SK-N-SH treated with all-trans-retinoic acid at 6 μM for 48 hours (cell line): ENCODE measurements at regions not wholly inside any gene's neighbourhood (a gene's known extent, or its start where the extent isn't known, plus 50 kb on each side); places are given as distances from the start of the nearest gene placed in this dataset.

Experiments used
- ATAC-seq: fragments of 200-7000 bp; cut with Tn5 transposase; 3 replicates; pipeline ENCODE4 v1.9.1; 2020; ENCODE audit warnings: mild to moderate bottlenecking, moderate library complexity
- ARNTL ChIP-seq: fragments of 450-650 bp; formaldehyde crosslinking; IDR thresholded peaks from 2 replicates; pipeline ENCODE4 v1.5.0; 2020; ENCODE audit warnings: low read depth, mild to moderate bottlenecking, moderate library complexity, borderline replicate concordance
- BACH2 ChIP-seq: fragments of 250-450 bp; sonication (Bioruptor Pico); IDR thresholded peaks from 2 replicates; pipeline ENCODE4 v1.9.0; 2021; ENCODE audit warnings: mild to moderate bottlenecking, borderline replicate concordance
- CSDC2 ChIP-seq: fragments of 250-450 bp; sonication (Bioruptor Pico); IDR thresholded peaks from 2 replicates; pipeline ENCODE4 v1.5.0; 2020; ENCODE audit warnings: mild to moderate bottlenecking, moderate library complexity
- ESRRG ChIP-seq: fragments of 250-450 bp; sonication (Bioruptor Pico); IDR thresholded peaks from 2 replicates; pipeline ENCODE4 v1.6.1; 2021; ENCODE audit warnings: mild to moderate bottlenecking
- GLIS3 ChIP-seq: fragments of 250-450 bp; sonication (Bioruptor Pico); IDR thresholded peaks from 2 replicates; pipeline ENCODE4 v1.5.0; 2020; ENCODE audit warnings: mild to moderate bottlenecking, moderate library complexity
- ISL1 ChIP-seq: fragments of 250-450 bp; sonication (Bioruptor Pico); IDR thresholded peaks from 2 replicates; pipeline ENCODE4 v2.1.2; 2022; ENCODE audit warnings: mild to moderate bottlenecking, moderate library complexity
- OSR1 ChIP-seq: fragments of 250-450 bp; sonication (Bioruptor Pico); IDR thresholded peaks from 2 replicates; pipeline ENCODE4 v1.8.0; 2022; ENCODE audit warnings: moderate library complexity, mild to moderate bottlenecking, inconsistent platforms
- PPARA ChIP-seq: fragments of 250-450 bp; sonication (Bioruptor Pico); IDR thresholded peaks from 2 replicates; pipeline ENCODE4 v1.5.0; 2020; ENCODE audit warnings: mild to moderate bottlenecking, borderline replicate concordance
- RARB ChIP-seq: fragments of 250-450 bp; sonication (Bioruptor Pico); IDR thresholded peaks from 2 replicates; pipeline ENCODE4 v1.8.0; 2021; ENCODE audit warnings: mild to moderate bottlenecking, moderate library complexity
- SNAI2 ChIP-seq: fragments of 250-450 bp; sonication (Bioruptor Pico); IDR thresholded peaks from 2 replicates; pipeline ENCODE4 v1.5.0; 2020; ENCODE audit warnings: mild to moderate bottlenecking, moderate library complexity
- TCF4 ChIP-seq: fragments of 250-450 bp; sonication (Bioruptor Pico); IDR thresholded peaks from 2 replicates; pipeline ENCODE4 v1.8.0; 2021; ENCODE audit warnings: mild to moderate bottlenecking, moderate library complexity, borderline replicate concordance
- TOX ChIP-seq: fragments of 250-450 bp; sonication (Bioruptor Pico); IDR thresholded peaks from 2 replicates; pipeline ENCODE4 v1.8.0; 2021; ENCODE audit warnings: mild to moderate bottlenecking, moderate library complexity, borderline replicate concordance
- ZC3H10 ChIP-seq: fragments of 250-450 bp; sonication (Bioruptor Pico); IDR thresholded peaks from 2 replicates; pipeline ENCODE4 v1.5.1; 2021; ENCODE audit warnings: mild to moderate bottlenecking, moderate library complexity
- ZFP3 ChIP-seq: fragments of 250-450 bp; sonication (Bioruptor Pico); IDR thresholded peaks from 2 replicates; pipeline ENCODE4 v1.5.0; 2020; ENCODE audit warnings: mild to moderate bottlenecking, moderate library complexity
- ZFP30 ChIP-seq: fragments of 450-650 bp; formaldehyde crosslinking; IDR thresholded peaks from 2 replicates; pipeline ENCODE4 v1.5.0; 2022; ENCODE audit warnings: mild to moderate bottlenecking, moderate library complexity
- ZNF565 ChIP-seq: fragments of 450-650 bp; formaldehyde crosslinking; conservative IDR thresholded peaks from 2 replicates; pipeline ENCODE4 v1.5.0; 2020; ENCODE audit warnings: low read depth, mild to moderate bottlenecking, moderate library complexity
- ZNF70 ChIP-seq: fragments of 450-650 bp; formaldehyde crosslinking; IDR thresholded peaks from 2 replicates; pipeline ENCODE4 v1.5.0; 2020; ENCODE audit warnings: mild to moderate bottlenecking, moderate library complexity
- ZNF8 ChIP-seq: fragments of 450-650 bp; formaldehyde crosslinking; IDR thresholded peaks from 2 replicates; pipeline ENCODE4 v1.5.0; 2020; ENCODE audit warnings: mild to moderate bottlenecking, moderate library complexity
- TF ChIP-seq, protein P1 (sequence below): fragments of 250-450 bp; sonication (Bioruptor Pico); IDR thresholded peaks from 2 replicates; pipeline ENCODE4 v1.5.1; 2020; ENCODE audit warnings: low read depth, mild to moderate bottlenecking, moderate library complexity
- TF ChIP-seq, protein P2 (sequence below): fragments of 250-450 bp; sonication (Bioruptor Pico); IDR thresholded peaks from 2 replicates; pipeline ENCODE4 v1.5.0; 2020; ENCODE audit warnings: mild to moderate bottlenecking, moderate library complexity
- TF ChIP-seq, protein P3 (sequence below): fragments of 250-450 bp; sonication (Bioruptor Pico); IDR thresholded peaks from 2 replicates; pipeline ENCODE4 v1.8.0; 2021; ENCODE audit warnings: low read depth, mild to moderate bottlenecking, moderate library complexity, borderline replicate concordance
- TF ChIP-seq, protein P4 (sequence below): fragments of 250-450 bp; sonication (Bioruptor Pico); IDR thresholded peaks from 2 replicates; pipeline ENCODE4 v1.5.1; 2021; ENCODE audit warnings: mild to moderate bottlenecking, moderate library complexity
- TF ChIP-seq, protein P5 (sequence below): fragments of 250-450 bp; sonication (Bioruptor Pico); IDR thresholded peaks from 2 replicates; pipeline ENCODE4 v1.8.0; 2020; ENCODE audit warnings: mild to moderate bottlenecking, moderate library complexity, borderline replicate concordance

DNA sequence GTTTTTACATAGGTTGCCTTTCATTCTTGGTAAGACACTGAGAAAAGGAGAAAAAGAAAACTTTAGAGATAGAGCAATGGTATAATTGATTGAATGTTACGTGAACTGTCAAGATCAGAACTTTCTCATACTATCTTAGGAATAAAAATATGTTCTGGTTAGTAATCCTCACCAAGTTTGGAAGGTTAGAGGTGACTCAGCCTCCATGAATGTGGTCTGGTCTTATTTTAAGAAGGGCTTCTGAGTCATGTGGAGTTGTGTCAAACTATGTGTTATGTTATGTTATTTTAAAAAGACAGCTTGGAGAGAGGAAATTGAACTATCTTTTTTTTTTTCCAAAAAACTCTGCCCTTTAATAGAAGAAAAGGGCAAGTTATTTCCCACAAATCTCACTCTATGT is 458.6 kb upstream of the KLF6 start:
- TF ChIP-seq, protein P1, sequence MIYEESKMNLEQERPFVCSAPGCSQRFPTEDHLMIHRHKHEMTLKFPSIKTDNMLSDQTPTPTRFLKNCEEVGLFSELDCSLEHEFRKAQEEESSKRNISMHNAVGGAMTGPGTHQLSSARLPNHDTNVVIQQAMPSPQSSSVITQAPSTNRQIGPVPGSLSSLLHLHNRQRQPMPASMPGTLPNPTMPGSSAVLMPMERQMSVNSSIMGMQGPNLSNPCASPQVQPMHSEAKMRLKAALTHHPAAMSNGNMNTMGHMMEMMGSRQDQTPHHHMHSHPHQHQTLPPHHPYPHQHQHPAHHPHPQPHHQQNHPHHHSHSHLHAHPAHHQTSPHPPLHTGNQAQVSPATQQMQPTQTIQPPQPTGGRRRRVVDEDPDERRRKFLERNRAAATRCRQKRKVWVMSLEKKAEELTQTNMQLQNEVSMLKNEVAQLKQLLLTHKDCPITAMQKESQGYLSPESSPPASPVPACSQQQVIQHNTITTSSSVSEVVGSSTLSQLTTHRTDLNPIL (CRISPR knock-in tag) = peak; percentile 59; the same call in 1 of the 2 replicates
- TF ChIP-seq TOX (CRISPR knock-in tag) (peak; percentile 36; the same call in 1 of the 2 replicates), ZC3H10 (CRISPR knock-in tag) (peak; percentile 73), ARNTL (no peak), SNAI2 (CRISPR knock-in tag) (no peak), ISL1 (peak; percentile 75)
- peak; percentile 68 for ATAC-seq

DNA sequence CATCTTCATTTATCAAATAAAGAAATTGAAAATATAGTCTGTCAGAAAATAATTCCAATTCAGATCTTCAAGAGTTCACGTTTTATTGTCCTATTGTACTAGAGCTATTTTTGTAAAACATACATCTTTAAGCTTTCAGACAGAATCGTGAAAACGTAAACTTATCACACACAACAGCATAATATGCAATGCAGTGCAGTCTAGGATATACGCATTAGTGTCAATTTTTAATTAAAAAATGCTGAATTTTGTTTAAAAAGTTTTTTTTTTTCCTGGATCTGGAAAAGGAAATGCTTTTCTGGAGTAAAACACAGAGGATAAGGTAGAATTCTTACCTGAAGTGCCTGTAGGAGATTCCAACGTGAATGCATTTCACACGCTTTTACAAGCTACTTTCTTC is 458.2 kb upstream of the KLF6 start:
- ATAC-seq = no peak
- TF ChIP-seq ZNF70 (CRISPR knock-in tag) (no peak), ESRRG (no peak), ARNTL (no peak), PPARA (CRISPR knock-in tag) (no peak)

DNA sequence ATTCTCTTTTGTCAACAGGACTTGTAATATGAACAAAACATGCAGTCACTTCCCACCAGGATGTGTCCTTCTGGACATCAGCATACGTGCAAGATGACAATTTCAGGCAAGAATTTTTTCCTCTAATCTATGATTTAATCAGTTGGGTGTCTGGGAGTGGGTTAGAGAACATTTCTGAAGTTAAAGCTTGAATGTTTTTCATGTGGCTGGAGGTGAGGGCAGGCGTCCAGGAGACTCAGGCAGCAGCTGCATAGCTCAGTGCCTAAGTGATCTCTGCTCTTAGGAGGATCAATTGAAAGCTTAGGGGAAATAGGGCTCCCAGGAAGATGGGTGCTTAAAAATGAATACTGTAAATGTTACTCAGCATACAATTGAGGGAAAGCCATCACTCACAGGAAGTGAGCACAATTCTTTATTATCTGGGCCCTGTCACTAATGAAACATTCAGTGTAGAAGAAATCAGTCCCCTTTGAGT is 457.6 kb upstream of the KLF6 start:
- peak; percentile 51 for ATAC-seq
- TF ChIP-seq ZC3H10 (CRISPR knock-in tag) (0 out of 2 replicates have a peak, but pooled peaks have one; percentile 14), TOX (CRISPR knock-in tag) (no peak), OSR1 (CRISPR knock-in tag) (no peak), TCF4 (CRISPR knock-in tag) (no peak), PPARA (CRISPR knock-in tag) (no peak), ZNF70 (CRISPR knock-in tag) (no peak), RARB (CRISPR knock-in tag) (0 out of 2 replicates have a peak, but pooled peaks have one; percentile 16), ESRRG (0 out of 2 replicates have a peak, but pooled peaks have one; percentile 1), ZFP30 (CRISPR knock-in tag) (no peak), ARNTL (no peak), ZNF8 (CRISPR knock-in tag) (no peak), SNAI2 (CRISPR knock-in tag) (no peak), ZNF565 (CRISPR knock-in tag) (no peak), ZFP3 (CRISPR knock-in tag) (no peak), BACH2 (CRISPR knock-in tag) (no peak), ISL1 (peak; percentile 50), CSDC2 (CRISPR knock-in tag) (peak; percentile 44; the same call in 1 of the 2 replicates), GLIS3 (CRISPR knock-in tag) (peak; percentile 60; the same call in 1 of the 2 replicates)
- TF ChIP-seq, protein P2, sequence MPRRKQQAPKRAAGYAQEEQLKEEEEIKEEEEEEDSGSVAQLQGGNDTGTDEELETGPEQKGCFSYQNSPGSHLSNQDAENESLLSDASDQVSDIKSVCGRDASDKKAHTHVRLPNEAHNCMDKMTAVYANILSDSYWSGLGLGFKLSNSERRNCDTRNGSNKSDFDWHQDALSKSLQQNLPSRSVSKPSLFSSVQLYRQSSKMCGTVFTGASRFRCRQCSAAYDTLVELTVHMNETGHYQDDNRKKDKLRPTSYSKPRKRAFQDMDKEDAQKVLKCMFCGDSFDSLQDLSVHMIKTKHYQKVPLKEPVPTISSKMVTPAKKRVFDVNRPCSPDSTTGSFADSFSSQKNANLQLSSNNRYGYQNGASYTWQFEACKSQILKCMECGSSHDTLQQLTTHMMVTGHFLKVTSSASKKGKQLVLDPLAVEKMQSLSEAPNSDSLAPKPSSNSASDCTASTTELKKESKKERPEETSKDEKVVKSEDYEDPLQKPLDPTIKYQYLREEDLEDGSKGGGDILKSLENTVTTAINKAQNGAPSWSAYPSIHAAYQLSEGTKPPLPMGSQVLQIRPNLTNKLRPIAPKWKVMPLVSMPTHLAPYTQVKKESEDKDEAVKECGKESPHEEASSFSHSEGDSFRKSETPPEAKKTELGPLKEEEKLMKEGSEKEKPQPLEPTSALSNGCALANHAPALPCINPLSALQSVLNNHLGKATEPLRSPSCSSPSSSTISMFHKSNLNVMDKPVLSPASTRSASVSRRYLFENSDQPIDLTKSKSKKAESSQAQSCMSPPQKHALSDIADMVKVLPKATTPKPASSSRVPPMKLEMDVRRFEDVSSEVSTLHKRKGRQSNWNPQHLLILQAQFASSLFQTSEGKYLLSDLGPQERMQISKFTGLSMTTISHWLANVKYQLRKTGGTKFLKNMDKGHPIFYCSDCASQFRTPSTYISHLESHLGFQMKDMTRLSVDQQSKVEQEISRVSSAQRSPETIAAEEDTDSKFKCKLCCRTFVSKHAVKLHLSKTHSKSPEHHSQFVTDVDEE (CRISPR knock-in tag) = no peak
- TF ChIP-seq, protein P1 (CRISPR knock-in tag) = peak; percentile 29; the same call in 1 of the 2 replicates
- TF ChIP-seq, protein P3, sequence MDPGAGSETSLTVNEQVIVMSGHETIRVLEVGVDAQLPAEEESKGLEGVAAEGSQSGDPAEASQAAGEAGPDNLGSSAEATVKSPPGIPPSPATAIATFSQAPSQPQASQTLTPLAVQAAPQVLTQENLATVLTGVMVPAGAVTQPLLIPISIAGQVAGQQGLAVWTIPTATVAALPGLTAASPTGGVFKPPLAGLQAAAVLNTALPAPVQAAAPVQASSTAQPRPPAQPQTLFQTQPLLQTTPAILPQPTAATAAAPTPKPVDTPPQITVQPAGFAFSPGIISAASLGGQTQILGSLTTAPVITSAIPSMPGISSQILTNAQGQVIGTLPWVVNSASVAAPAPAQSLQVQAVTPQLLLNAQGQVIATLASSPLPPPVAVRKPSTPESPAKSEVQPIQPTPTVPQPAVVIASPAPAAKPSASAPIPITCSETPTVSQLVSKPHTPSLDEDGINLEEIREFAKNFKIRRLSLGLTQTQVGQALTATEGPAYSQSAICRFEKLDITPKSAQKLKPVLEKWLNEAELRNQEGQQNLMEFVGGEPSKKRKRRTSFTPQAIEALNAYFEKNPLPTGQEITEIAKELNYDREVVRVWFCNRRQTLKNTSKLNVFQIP (CRISPR knock-in tag) = no peak
- TF ChIP-seq, protein P4, sequence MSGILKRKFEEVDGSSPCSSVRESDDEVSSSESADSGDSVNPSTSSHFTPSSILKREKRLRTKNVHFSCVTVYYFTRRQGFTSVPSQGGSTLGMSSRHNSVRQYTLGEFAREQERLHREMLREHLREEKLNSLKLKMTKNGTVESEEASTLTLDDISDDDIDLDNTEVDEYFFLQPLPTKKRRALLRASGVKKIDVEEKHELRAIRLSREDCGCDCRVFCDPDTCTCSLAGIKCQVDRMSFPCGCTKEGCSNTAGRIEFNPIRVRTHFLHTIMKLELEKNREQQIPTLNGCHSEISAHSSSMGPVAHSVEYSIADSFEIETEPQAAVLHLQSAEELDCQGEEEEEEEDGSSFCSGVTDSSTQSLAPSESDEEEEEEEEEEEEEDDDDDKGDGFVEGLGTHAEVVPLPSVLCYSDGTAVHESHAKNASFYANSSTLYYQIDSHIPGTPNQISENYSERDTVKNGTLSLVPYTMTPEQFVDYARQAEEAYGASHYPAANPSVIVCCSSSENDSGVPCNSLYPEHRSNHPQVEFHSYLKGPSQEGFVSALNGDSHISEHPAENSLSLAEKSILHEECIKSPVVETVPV = no peak
- TF ChIP-seq, protein P5, sequence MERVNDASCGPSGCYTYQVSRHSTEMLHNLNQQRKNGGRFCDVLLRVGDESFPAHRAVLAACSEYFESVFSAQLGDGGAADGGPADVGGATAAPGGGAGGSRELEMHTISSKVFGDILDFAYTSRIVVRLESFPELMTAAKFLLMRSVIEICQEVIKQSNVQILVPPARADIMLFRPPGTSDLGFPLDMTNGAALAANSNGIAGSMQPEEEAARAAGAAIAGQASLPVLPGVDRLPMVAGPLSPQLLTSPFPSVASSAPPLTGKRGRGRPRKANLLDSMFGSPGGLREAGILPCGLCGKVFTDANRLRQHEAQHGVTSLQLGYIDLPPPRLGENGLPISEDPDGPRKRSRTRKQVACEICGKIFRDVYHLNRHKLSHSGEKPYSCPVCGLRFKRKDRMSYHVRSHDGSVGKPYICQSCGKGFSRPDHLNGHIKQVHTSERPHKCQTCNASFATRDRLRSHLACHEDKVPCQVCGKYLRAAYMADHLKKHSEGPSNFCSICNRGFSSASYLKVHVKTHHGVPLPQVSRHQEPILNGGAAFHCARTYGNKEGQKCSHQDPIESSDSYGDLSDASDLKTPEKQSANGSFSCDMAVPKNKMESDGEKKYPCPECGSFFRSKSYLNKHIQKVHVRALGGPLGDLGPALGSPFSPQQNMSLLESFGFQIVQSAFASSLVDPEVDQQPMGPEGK (CRISPR knock-in tag) = no peak
